Brain microvascular endothelial cell (primary cell): ENCODE measurements at regions not wholly inside any gene's neighbourhood (a gene's known extent, or its start where the extent isn't known, plus 50 kb on each side); places are given as distances from the start of the nearest gene placed in this dataset.

Experiments
- DNase-seq: peaks from one replicate; pipeline ENCODE4 v3.0.0-alpha.2; 2020
- H3K27ac ChIP-seq: fragments of 250-450 bp; sonication (Bioruptor Pico); 2 replicates; pipeline ENCODE4 v1.5.1; 2020; ENCODE audit warnings: mild to moderate bottlenecking, moderate library complexity
- H3K27me3 ChIP-seq: fragments of 250-450 bp; sonication (Bioruptor Pico); replicated peaks from 2 replicates; pipeline ENCODE4 v1.5.1; 2020; ENCODE audit warnings: mild to moderate bottlenecking
- H3K36me3 ChIP-seq: fragments of 250-450 bp; sonication (Bioruptor Pico); replicated peaks from 2 replicates; pipeline ENCODE4 v1.5.1; 2020; ENCODE audit warnings: mild to moderate bottlenecking
- H3K4me3 ChIP-seq: 2 replicates; pipeline ENCODE4 v1.5.1; 2011; ENCODE audit warnings: low read depth, mild to moderate bottlenecking, control low read depth, low read length, moderate library complexity
- in situ Hi-C: cut with HindIII; loops from 2 replicates; pipeline ENCODE4 v1.10.0; 2017; ENCODE audit warnings: low sequenced_read_pairs, low pct_ligation_motif_present
- TF ChIP-seq, protein P1 (sequence below): IDR thresholded peaks from 2 replicates; pipeline ENCODE4 v1.5.1; 2011; ENCODE audit warnings: low read depth, mild to moderate bottlenecking, moderate library complexity, low read length, control low read depth, inconsistent platforms; ENCODE audit errors: missing control alignments

DNA sequence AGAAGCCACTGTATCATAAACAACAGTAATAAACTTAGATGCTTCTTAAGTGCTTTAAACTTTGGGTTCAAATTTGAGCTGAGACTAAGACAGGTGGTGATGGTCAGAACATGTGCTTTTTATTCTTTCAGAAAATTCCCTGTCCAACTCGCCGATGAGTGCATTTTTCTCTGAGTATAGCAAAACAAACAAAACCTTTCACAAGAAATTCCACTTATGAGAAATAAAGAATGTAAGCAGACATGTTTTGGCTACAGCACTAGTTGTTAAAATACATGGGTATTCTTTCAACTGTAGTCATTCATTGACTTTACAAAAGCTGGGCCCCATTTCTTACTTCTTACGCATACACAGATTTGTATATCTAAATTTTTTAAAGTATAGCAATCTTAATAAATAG, 125.6 kb downstream of the SPRY2 start:
- TF ChIP-seq, protein P1, sequence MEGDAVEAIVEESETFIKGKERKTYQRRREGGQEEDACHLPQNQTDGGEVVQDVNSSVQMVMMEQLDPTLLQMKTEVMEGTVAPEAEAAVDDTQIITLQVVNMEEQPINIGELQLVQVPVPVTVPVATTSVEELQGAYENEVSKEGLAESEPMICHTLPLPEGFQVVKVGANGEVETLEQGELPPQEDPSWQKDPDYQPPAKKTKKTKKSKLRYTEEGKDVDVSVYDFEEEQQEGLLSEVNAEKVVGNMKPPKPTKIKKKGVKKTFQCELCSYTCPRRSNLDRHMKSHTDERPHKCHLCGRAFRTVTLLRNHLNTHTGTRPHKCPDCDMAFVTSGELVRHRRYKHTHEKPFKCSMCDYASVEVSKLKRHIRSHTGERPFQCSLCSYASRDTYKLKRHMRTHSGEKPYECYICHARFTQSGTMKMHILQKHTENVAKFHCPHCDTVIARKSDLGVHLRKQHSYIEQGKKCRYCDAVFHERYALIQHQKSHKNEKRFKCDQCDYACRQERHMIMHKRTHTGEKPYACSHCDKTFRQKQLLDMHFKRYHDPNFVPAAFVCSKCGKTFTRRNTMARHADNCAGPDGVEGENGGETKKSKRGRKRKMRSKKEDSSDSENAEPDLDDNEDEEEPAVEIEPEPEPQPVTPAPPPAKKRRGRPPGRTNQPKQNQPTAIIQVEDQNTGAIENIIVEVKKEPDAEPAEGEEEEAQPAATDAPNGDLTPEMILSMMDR, result no peak
- in situ Hi-C loops, result no loop called here

DNA sequence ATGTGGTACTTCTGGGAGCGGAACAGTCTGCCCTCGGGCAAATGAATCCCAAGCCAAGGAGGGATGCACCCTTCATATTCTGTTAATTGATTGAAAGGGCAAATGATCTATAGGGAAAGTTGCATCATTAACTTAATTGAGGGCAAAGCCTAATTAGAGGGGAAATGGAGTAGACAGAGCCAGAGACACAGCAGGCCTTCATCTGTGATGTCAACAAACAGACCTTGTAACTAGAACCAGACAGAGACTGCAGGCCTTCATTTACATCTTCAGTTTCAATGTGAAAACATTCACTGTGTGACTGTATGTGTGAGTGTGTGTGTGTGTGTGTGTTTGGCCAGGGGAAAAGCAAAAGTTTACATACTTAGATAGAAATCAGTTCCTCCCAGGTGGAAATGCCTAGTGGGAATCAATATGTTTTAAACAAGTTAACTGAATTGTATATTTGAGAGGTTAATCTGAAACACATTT, 126.4 kb downstream of the SPRY2 start:
- Histone ChIP-seq H3K27me3 (no peaks in the 10 kb centered on the region), H3K4me3 (no peak overlapping the region), H3K36me3 (no peaks in the 10 kb centered on the region), H3K27ac (no peak overlapping the region)
- no peak for DNase-seq
- in situ Hi-C loops, result no loop called here
- TF ChIP-seq, protein P1, result no peak

More for the DNA sequence above, 125.6 kb downstream of the SPRY2 start:
- Histone ChIP-seq H3K27ac (peak overlapping the region; percentile 34), H3K4me3 (no peak overlapping the region), H3K27me3 (no peaks in the 10 kb centered on the region), H3K36me3 (no peaks in the 10 kb centered on the region)
- no peak for DNase-seq

DNA sequence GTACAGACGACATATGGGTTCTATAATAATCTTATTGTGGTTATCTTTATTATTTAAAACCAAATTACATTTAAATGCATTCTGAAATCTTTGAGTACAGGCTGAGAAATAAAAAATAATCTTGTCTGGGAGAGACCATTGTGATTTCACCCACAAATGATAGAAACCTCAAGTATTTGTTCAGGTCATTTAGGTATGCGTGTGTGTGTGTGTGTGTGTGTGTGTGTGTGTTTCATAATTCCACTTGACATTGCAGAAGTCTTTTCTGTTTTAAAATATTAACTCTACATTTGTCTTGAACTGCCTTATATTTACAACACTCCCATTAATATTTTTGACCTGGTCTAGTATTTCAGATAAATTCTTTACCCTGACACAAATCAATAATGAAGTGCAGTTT, 126.9 kb downstream of the SPRY2 start:
- Histone ChIP-seq H3K27ac (no peak overlapping the region), H3K27me3 (no peaks in the 10 kb centered on the region), H3K4me3 (no peak overlapping the region), H3K36me3 (no peaks in the 10 kb centered on the region)
- DNase-seq, result no peak
- TF ChIP-seq, protein P1, result no peak
- in situ Hi-C loops, result no loop called here

DNA sequence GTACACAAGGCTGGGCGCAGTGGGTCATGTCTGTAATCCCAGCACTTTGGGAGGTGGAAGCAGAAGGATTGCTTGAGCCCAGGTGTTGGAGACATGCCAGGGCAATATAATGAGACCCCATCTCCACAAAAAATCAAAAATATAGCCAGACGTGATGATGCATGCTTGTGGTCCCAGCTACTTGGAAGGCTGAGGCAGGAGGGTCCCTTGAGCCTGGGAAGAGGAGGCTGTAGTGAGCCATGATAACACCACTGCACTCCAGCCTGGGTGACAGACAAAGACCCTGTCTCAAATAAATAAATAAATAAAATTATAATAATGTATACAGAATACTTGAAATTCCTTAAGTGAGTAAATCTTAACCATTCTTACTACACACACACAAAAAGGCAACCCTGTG, 127.7 kb downstream of the SPRY2 start:
- no peak overlapping the region for H3K27ac ChIP-seq
- in situ Hi-C loops, result no loop called here
- no peak overlapping the region for H3K4me3 ChIP-seq
- no peaks in the 10 kb centered on the region for H3K27me3 ChIP-seq
- TF ChIP-seq, protein P1, result no peak
- no peak for DNase-seq
- no peaks in the 10 kb centered on the region for H3K36me3 ChIP-seq

- no peak for DNase-seq
- Histone ChIP-seq H3K27me3 (no peaks in the 10 kb centered on the region), H3K27ac (no peak overlapping the region), H3K36me3 (no peaks in the 10 kb centered on the region), H3K4me3 (no peak overlapping the region)
- in situ Hi-C loops, result no loop called here
- TF ChIP-seq, protein P1, result no peak
Observed at GRCh38 chr13:80211566-80211965, 129.4 kb downstream of the SPRY2 start.

- Histone ChIP-seq H3K36me3 (no peaks in the 10 kb centered on the region), H3K27me3 (no peaks in the 10 kb centered on the region), H3K27ac (no peak overlapping the region), H3K4me3 (no peak overlapping the region)
- in situ Hi-C loops, result no loop called here
- TF ChIP-seq, protein P1, result no peak
- no peak for DNase-seq
Observed at GRCh38 chr13:80204642-80205041, 136.3 kb downstream of the SPRY2 start.
